GM12872 (cell line): ENCODE measurements at regions not wholly inside any gene's neighbourhood (a gene's known extent, or its start where the extent isn't known, plus 50 kb on each side); places are given as distances from the start of the nearest gene placed in this dataset.
A peak's percentile ranks its signal among the peaks of the same experiment; 100 is the strongest.

Experiments
- TF ChIP-seq, protein P1 (sequence below): IDR thresholded peaks from 3 replicates; pipeline ENCODE4 v1.5.1; 2011; ENCODE audit warnings: low read depth, mild to moderate bottlenecking, low read length, moderate library complexity; ENCODE audit not compliant: insufficient read depth

DNA sequence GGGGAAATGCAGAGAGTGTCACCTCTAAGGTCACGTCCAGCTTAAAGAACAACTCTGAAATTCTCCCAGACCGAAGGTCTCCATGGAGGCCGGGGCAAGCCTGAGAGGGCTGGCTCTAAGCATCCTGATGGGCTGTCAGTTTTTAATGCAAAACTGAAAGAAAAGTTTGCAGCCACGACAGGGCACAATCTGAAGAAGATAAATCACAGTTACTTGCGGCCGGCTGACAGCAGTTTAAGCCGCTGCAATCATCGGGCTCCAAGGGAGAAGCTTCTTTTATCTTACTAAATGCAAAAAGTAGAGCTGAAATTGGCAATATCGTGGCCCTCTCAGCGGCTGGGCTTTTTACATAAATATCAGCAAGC lies 168.8 kb downstream of the CYLD start:
- TF ChIP-seq, protein P1, sequence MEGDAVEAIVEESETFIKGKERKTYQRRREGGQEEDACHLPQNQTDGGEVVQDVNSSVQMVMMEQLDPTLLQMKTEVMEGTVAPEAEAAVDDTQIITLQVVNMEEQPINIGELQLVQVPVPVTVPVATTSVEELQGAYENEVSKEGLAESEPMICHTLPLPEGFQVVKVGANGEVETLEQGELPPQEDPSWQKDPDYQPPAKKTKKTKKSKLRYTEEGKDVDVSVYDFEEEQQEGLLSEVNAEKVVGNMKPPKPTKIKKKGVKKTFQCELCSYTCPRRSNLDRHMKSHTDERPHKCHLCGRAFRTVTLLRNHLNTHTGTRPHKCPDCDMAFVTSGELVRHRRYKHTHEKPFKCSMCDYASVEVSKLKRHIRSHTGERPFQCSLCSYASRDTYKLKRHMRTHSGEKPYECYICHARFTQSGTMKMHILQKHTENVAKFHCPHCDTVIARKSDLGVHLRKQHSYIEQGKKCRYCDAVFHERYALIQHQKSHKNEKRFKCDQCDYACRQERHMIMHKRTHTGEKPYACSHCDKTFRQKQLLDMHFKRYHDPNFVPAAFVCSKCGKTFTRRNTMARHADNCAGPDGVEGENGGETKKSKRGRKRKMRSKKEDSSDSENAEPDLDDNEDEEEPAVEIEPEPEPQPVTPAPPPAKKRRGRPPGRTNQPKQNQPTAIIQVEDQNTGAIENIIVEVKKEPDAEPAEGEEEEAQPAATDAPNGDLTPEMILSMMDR: no peak

DNA sequence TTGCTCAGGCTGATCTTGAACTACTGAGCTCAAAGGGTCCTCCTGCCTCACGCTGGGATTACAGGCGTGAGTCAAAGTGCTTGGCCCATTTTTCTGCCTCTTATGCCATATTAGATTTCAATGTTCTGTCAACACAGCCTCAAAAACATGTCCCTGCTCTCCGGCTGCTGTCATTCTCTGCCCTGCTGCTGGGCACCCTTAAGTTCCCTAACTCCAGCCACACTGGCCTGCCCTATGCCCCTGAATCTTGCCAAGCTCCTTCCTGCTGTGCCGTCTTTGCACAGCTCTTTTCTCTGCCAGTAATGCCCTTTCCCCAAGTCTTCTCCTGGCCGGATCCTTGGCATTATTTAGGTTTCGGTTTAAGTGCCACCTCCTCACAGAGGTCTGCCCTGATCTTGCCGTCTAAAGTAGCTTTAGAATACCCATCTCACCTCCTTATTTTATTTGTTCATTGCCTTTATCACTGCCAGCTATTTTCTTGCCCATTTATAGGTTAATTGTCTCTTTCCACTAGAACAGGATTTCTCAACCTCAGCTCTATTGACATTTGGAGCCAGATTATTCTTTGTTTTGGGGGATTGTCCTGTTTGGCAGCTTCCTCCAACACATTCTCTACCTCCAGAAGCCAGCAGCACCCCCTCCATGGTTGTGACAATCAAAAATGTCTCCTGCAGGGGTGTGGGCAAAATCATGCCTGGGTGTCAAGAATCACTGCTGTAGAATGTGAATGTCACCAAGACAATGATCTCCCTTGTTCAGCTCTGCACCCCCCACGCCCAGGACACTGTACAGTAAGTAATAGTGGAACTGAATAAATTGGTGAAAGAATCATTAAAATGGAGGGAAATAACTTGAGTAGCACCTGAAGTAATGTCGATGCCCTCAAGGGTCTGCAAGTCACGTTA lies 168.2 kb downstream of the CYLD start:
- TF ChIP-seq, protein P1: no peak

DNA sequence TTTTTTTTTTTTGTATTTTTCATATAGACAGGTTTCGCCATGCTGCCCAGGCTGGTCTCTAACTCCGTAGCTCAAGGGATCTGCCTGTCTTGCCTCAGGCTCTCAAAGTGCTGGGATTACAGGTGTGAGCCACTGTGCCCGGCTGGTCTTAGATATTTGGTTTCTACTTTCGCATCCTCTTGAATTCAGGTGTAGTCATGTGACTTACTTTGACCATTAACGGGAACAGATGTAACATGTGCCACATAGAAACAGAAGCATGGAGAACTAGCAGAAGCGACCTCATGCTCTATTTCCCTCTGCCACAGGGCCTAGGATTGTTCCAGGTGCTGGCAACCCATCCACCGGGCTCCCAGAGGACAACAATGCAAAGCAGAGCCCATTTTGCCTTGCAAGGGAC lies 166.6 kb downstream of the CYLD start:
- TF ChIP-seq, protein P1: no peak

DNA sequence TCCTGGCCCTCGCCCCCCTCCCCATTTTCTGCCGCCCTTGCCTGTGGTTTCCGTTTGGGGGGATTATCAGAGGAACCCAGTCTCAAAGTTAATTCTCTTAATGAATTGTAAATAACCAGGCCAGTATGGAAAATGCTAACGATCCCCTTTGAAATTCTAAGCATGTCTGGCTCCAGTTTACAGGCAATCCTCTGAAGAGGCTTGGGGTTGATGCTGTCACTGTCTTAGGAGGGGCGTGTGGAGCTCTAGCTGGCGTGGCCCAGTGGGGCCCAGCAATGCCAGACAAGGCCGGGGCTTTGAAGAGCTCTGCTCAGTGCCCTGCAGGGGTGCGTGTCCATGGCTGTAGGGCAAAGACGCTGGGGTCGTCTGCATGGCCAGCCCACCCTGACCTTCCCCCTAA lies 164.6 kb downstream of the CYLD start:
- TF ChIP-seq, protein P1: no peak

DNA sequence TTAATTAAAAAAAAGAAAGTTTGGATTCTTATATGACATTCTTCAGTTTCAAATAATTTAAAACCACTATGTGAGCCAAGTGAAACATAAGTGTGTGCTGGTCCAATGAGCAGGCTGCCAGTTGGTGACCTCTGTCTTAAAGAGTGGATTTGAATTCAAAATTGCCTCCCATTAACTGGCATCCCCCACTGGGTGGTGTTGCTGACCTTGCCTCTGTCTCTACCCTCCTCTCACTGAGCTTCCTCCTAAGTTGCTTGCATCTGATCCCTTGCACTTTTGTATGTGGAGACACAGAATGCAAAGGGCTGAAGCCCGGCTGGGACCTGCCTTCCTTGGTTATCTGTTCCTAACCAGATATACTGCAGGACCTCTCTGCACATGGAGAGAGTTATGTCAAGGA lies 160.6 kb downstream of the CYLD start:
- TF ChIP-seq, protein P1: 0 out of 3 replicates have a peak, but pooled peaks have one; percentile 8

DNA sequence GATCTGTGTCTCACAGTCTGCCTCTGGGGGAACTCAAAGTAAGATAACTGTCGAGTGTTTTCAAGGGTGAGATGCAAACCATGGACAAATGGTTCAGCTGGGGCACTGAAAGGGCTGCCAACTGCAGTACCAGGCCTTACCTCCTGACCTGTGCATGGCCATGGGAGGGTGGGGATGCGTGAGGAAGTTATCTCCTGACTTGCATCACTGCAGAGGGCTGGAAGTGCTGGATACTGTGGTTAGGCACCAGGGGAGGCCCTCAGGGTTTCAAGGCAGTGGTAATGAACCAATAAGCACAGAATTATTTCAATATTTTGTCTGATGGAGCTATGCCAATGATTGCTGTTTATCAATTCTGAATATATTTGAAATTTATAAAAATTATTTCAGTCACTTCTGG lies 159.2 kb downstream of the CYLD start:
- TF ChIP-seq, protein P1: no peak

DNA sequence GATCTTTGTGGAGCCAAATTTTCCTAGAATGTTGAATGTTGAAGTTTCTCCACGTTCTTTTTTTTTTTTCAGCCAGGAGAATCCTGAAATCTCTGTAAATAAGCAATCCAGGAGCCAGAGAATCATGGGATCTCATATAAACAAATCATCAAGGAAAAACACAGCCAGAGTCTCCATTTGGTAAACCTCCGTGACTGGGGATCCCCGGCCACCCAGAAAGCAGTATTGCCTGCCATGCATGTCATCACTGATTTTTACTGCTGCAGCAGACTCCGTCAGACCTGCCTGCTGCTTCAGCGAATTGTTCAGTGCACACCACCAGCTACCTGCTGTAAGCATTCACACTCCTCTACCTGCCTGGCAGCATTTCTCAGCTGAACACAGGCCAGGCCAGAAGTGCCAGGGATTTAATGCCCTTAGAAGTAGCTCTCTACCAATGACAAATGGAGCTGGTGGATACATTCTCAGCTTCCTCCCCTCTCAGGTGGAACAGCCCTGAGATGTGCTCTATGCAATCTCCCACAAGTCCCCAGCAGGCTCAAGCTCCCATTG lies 158.6 kb downstream of the CYLD start:
- TF ChIP-seq, protein P1: no peak
